ENCODE measurements at regions not wholly inside any gene's neighbourhood (a gene's known extent, or its start where the extent isn't known, plus 50 kb on each side); places are given as distances from the start of the nearest gene placed in this dataset.

- dilution Hi-C loops (cut with MboI; ENCODE audit: extremely low pct_ligation_motif_present, low sequenced_read_pairs) (no loop called here), intact Hi-C loops (cut with micrococcal nuclease) (no loop called here)
- Histone ChIP-seq H3K9me3 (replicated peaks; ENCODE audit: control insufficient read depth, insufficient read depth, low read length) (no peaks in the 10 kb centered on the region), H3K4me3 (replicated peaks in 1 of 3; ENCODE audit: insufficient read depth in 1 of 3, low read depth in 1 of 3, low read length in 3 of 3) (no peak overlapping the region), H3K4me2 (ENCODE audit: insufficient read depth, low read length) (no peak overlapping the region), H2AFZ (ENCODE audit: low read depth, low read length) (no peak overlapping the region), H3K27me3 (ENCODE audit: control insufficient read depth in 2 of 2, insufficient read depth in 2 of 2, low read length in 2 of 2) (no peaks in the 10 kb centered on the region), H3K36me3 (ENCODE audit: control insufficient read depth in 2 of 2, extremely low read depth in 1 of 2, insufficient read depth in 2 of 2, low read length in 2 of 2) (no peaks in the 10 kb centered on the region), H3K79me2 (ENCODE audit: control insufficient read depth, insufficient read depth, low read length) (no peaks in the 10 kb centered on the region), H3K9ac (replicated peaks; ENCODE audit: extremely low read depth, insufficient read depth, low read length) (no peak overlapping the region), H3K9me1 (replicated peaks; ENCODE audit: control insufficient read depth, extremely low read depth, insufficient read depth, low read length) (no peaks in the 10 kb centered on the region), H3K27ac (ENCODE audit: insufficient read depth, low read depth, low read length) (no peak overlapping the region), H3K4me1 (ENCODE audit: control insufficient read depth, extremely low read depth, insufficient read depth, low read length) (peaks cover 28% of the 10 kb centered on the region), H4K20me1 (replicated peaks; ENCODE audit: control insufficient read depth, extremely low read depth, insufficient read depth, low read length) (no peaks in the 10 kb centered on the region)
- CTCF ChIA-PET: interaction anchor here (0.6 kb wide), 1 partner anchor 72 kb away, joined by 3 read pairs; no protein-coding TSS in a partner anchor
- no TSS peak for BruUV-seq (replicated peaks)
- FAIRE-seq (no peak), DNase-seq (ENCODE audit: low read depth, low spot score) (no peak)
- no peak for TF ChIP-seq POLR2A (IDR thresholded peaks at IDR 0.05; ENCODE audit: low read depth, low read length)
- POLR2A ChIA-PET: no interaction called here
Measured at GRCh38 chr9:108138516-108138915, 648.9 kb upstream of the KLF4 start.

GRCh38 chr9:108136656-108137055 lies 647.1 kb upstream of the KLF4 start:
- Histone ChIP-seq H3K27ac (ENCODE audit: insufficient read depth, low read depth, low read length) (no peak overlapping the region), H3K79me2 (ENCODE audit: control insufficient read depth, insufficient read depth, low read length) (no peaks in the 10 kb centered on the region), H3K4me2 (ENCODE audit: insufficient read depth, low read length) (no peak overlapping the region), H3K27me3 (ENCODE audit: control insufficient read depth in 2 of 2, insufficient read depth in 2 of 2, low read length in 2 of 2) (no peaks in the 10 kb centered on the region), H3K4me1 (ENCODE audit: control insufficient read depth, extremely low read depth, insufficient read depth, low read length) (peaks cover 10% of the 10 kb centered on the region), H3K9ac (replicated peaks; ENCODE audit: extremely low read depth, insufficient read depth, low read length) (no peak overlapping the region), H3K36me3 (ENCODE audit: control insufficient read depth in 2 of 2, extremely low read depth in 1 of 2, insufficient read depth in 2 of 2, low read length in 2 of 2) (no peaks in the 10 kb centered on the region), H3K9me3 (replicated peaks; ENCODE audit: control insufficient read depth, insufficient read depth, low read length) (no peaks in the 10 kb centered on the region), H3K9me1 (replicated peaks; ENCODE audit: control insufficient read depth, extremely low read depth, insufficient read depth, low read length) (no peaks in the 10 kb centered on the region), H4K20me1 (replicated peaks; ENCODE audit: control insufficient read depth, extremely low read depth, insufficient read depth, low read length) (no peaks in the 10 kb centered on the region), H3K4me3 (replicated peaks in 1 of 3; ENCODE audit: insufficient read depth in 1 of 3, low read depth in 1 of 3, low read length in 3 of 3) (no peak overlapping the region), H2AFZ (ENCODE audit: low read depth, low read length) (no peak overlapping the region)
- no peak for TF ChIP-seq FOS (IDR thresholded peaks at IDR 0.05; ENCODE audit: borderline replicate concordance, insufficient read depth, low read length)
- TF ChIP-seq MAX (IDR thresholded peaks at IDR 0.05; ENCODE audit: insufficient read depth, insufficient read length): no peak
- no peak for TF ChIP-seq POLR2AphosphoS5 (IDR thresholded peaks at IDR 0.05; ENCODE audit: insufficient read depth, low read depth, low read length)
- dilution Hi-C loops (cut with MboI; ENCODE audit: extremely low pct_ligation_motif_present, low sequenced_read_pairs) (no loop called here), intact Hi-C loops (cut with micrococcal nuclease) (no loop called here)
- BruUV-seq (replicated peaks): no TSS peak
- ChIA-PET CTCF (no interaction called here), POLR2A (no interaction called here)
- no peak for DNase-seq (ENCODE audit: low read depth, low spot score)
- no peak for FAIRE-seq

Data from endothelial cell of umbilical vein (primary cell).